GM19239 (cell line): ENCODE measurements at regions not wholly inside any gene's neighbourhood (a gene's known extent, or its start where the extent isn't known, plus 50 kb on each side); places are given as distances from the start of the nearest gene placed in this dataset.

Experiments used
- DNase-seq: peaks from one replicate; pipeline ENCODE4 v3.0.0; 2011; ENCODE audit warnings: low spot score; ENCODE audit not compliant: insufficient read length
- FAIRE-seq: peaks from 2 replicates; lab custom pipeline; 2011; peaks lifted over from hg19 to GRCh38; lab: Jason Lieb, UNC

DNA sequence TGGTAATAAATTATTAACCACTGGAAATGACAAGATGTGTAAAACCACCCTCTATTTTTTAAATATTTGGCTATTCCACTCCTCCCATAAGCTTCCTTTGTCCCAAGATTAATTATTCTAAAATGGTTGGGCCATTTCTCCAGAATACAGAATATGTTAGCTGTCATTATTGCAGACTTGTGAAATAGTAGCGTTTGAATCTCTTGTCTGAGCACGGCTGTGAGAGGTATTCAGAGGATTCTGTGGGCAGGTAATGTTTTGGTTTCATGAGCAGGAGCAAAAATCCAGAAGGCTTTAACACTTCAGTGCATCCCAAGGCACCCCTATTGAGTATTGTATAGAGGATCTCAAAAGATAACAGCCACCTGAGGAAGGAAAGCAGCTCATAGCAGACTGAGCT is 256.0 kb downstream of the UQCRFS1 start:
- no peak for FAIRE-seq
- DNase-seq = no peak

DNA sequence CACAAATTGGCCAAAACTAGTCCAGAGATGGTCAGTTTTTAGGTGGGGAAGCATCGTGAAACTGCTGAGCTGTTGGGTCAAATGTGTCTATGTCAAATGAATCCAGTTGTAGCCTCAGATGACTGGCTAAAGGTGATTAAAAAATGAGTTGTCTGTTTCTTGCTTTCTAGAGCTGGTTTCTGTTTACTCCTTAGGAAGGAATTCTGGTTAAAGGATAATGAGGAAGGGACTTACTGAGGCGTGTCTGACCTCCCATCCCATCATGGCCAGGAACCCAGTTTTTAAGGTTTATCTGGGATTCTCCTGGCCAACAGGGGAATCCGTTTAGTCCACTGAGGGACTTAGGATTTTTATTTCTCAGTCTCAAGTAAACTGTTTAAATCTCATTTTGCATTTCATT is 256.5 kb downstream of the UQCRFS1 start:
- FAIRE-seq = no peak
- DNase-seq = no peak

DNA sequence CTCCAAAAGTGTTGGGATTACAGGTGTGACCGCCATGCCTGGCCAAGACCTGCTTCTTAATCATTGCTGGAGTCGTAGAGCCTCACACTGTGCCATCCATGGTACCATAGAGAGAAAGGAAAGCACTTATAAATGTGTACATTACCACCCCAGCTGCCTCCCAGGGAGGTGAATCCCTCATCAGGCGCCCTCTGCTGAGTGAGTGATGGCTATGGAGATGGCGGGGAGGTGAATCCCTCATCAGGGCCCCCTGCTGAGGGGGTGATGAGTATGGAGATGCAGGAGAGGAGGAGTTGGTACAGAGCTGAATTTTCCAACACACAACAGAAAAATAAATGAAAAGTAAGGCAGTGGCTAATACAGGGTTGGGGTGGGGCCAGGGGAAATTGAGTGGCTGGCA is 263.4 kb downstream of the UQCRFS1 start:
- FAIRE-seq = no peak
- no peak for DNase-seq

DNA sequence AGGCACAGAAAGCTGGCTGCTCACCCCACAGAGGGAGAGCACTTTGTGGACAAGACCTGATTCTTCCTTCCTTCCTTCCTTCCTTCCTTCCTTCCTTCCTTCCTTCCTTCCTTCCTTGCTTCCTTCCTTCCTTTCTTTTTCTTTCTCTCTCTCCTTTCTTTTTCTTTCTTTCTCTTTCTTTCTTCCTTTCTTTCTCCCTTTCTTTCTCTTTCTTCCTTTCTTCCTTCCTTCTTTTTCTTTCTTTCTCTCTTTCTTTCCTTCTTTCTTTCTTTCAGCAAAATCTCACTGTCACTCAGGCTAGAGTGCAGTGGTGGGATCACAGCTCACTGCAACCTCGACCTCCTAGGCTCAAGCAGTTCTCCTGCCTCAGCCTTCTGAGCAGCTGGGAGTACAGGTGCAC is 263.9 kb downstream of the UQCRFS1 start:
- DNase-seq (no peak), FAIRE-seq (no peak)

DNA sequence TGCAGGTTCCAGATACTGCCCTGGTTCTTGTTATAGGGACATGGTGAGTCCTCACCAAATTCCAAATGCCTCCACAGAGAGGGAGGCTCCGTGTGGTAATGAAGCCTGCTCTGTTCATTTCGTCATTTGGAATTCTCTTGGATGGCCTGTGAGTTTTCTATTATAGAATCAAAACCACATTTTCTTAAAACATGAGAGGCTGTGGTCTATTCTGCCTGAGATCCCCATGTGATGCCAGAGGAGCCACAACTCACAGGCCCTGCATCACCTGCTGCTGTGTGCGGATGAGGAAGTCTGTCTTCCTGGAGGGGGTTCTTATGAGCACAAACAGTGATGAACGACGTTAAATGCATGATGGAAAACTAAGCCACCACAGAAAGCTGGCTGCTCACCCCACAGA is 264.4 kb downstream of the UQCRFS1 start:
- no peak for FAIRE-seq
- DNase-seq = no peak

DNA sequence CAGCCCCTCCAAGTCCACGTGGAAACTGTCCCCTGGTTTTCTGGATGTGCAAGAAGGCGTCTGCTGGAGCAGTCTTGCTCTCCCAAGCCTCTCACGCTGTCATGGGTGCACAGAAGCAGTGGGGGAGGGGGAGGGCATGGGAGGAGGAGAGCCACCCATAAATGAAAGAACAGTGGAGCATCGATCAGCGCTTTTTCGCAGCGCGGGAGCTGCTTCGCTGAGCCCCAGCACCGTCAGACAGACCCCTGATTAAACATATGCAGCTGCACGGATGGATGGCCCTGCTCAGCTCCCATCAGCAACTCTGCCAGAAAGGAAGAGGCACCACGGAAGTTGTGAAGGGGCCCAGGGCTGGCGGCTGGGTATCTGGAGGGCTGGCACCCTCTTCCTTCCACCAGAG is 264.9 kb downstream of the UQCRFS1 start:
- FAIRE-seq = no peak
- DNase-seq = no peak

DNA sequence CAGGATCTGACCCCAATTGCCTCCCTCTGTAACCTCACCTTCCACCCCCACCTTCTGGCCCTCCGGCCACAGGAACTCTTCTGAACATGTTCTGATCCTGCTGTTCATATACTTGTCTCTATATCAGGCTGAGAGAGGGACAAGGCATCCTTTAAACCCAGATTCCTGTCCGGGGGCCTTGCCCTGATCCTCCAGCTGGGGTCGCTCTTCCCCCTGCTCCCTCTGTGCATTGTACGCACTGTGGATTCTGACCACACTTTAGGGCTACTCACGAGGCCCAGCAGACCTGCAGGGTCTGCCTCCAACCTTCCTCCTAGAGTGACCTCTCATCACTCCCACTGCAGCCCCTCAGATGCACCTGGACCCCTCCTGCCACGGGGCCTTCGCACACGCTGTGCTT is 269.3 kb downstream of the UQCRFS1 start:
- no peak for DNase-seq
- no peak for FAIRE-seq

DNA sequence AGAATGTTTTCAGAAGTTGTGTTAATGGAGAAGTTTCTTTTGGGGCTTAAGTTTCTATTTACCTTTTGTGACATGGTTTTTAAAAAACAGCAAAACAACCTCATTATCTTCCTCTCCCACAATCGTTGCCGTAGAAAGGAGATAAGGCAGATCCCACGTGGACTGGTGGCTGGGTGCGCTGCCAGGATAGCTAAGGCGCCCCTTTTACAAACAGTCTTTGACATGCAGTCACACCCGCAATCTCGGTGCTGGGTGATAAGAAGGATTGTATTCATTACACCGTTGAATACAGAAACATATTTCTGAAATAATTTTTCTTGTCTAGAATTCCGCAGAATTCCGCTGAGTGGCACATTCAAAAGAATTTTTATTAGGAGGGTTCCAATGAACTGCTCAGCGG is 271.1 kb downstream of the UQCRFS1 start:
- DNase-seq (no peak), FAIRE-seq (no peak)

DNA sequence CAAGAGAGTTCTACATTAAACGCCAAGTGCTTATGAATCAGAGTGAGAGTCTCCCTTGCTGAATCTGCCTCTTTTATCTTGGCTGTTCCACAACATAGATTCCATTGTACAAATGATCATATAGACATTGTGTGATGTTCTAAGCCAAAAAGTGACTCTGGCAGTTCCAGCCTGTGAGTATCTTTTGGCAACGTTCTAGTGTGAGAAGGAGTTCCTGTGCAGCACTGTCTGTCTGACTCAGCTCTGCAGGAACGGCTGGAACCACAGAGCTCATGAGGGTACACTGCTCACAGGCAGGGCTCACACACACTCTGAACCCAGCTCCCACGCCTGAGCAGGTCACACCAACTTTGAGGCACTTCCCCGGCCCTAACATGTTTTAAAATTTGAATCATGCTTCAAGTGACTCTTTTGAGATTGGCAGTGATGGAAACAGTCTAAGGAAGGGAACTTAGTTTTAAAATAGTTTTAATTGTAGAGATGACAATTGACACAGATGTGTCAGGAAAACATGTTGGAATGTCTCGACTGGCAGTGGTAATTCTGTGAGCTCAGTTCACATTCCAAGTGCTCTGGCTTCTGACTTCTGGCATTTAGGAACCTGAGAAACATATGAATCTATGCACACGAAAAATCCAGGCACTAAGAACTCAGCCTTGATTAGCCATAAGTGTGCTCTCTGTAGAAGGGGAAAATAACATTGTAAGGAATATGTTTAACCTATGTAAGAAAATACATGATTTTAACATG is 272.0 kb downstream of the UQCRFS1 start:
- FAIRE-seq = no peak

DNA sequence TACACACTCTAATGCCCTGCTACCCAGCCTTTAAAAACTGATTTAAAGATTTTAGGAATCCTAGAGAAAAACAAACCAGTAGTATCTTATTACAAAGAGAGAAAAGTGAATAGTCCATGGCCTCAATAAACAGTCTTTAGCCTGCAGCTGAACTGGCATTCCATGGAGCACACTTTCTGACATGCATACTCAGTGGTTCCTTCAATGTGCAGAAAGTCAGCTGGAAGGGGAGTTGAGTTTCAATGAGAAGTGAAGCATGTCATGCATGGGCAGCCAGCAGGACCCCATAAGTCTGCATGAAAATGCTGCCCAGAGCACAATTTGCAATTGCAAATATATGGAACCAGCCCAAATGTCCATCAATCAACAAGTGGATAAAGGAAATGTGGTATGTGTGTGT is 273.7 kb downstream of the UQCRFS1 start:
- DNase-seq (no peak), FAIRE-seq (no peak)

More for the DNA sequence above, 272.0 kb downstream of the UQCRFS1 start:
- DNase-seq = no peak

DNA sequence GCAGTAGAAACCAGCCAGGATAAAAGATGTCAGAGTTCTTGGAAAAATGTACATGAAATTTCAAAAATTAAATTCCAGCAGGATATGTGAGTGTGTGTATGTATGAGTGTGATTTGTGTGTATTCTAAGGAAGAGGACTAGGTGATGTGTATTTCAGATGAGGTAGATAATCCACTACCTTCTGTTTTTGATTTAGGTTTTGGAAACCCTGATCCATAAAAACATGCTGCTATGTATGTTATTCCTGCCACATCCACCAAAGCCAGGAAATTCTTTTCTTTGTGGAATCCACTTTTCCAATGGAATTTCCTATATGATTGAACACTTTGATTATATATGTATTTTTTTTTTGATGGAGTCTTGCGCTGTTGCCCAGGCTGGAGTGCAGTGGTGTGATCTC is 276.9 kb downstream of the UQCRFS1 start:
- DNase-seq (no peak), FAIRE-seq (no peak)

DNA sequence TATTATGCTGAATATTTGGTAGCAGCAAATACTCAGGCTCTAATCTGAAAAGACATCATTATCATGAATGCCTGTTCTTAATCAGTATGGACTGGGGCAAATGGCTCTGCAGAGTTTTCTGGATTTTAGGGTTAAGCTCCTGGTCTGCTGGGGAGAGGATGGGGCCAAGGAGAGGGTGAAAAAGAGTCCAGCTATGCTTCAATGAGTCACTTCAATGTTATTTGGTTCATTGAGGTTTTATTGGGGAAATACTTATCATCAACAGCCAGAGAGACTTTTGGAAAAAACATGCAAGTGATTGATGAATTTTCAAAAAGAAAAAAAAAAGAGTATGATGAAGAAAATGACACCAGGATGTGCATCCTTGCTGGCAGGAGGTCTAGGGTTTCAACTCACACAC is 278.3 kb downstream of the UQCRFS1 start:
- DNase-seq = no peak
- FAIRE-seq = no peak

DNA sequence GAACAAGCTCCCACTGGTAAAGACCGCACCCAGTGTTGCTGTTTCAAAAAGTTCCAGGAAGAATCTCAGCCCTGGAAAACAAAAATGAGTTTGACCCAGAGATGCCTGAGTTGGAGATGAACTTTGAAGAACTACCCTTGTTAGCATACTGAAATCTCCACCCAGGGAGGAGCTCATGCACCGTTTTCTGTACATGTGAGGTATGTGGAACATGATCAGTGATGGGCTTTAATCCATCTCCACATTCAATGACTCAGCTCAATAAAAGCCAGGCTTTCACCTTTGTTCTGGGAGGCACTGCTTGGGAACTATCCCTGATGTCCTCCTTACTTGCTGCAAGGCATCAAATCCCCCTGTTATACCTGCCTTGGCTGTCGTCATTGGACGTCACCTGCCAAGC is 279.9 kb downstream of the UQCRFS1 start:
- FAIRE-seq (no peak), DNase-seq (no peak)

DNA sequence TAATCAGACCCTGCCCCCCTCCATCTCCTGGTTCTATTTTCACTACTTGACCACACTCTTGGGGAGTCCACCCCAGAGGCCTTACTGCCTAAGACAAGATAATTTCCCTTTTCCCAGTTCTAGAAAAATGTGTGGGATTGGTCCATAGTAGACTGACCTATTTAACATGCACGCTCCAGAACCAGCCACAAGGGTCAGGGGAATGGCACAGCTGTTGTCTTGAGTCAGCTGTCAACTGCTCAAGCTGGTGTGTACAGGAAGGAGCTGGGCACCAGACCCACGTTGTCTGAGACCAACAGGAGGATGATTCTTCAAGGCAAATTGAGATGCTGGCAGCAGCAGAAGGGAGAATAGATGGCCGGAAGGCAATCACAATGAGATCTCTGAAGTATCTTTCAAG is 280.5 kb downstream of the UQCRFS1 start:
- DNase-seq = no peak

DNA sequence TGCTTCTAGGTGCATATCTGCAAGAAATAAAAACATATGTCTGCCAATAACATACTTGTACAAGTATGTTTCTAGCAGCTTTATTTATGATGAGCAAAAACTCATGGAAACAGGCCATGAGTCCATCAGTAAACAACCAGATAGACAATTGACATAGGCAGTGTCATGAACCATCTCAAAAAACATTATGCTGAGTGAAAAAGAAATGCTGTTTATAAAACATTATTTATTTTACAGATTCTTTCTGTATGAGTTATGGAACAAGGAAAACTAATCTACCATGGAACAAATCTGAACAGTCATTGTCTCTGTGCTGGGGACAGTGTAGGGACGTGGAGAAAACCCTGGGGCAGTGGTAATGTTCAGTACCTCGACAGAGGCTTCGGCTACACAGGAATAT is 283.9 kb downstream of the UQCRFS1 start:
- DNase-seq (no peak), FAIRE-seq (no peak)

More for the DNA sequence above, 280.5 kb downstream of the UQCRFS1 start:
- FAIRE-seq = no peak

DNA sequence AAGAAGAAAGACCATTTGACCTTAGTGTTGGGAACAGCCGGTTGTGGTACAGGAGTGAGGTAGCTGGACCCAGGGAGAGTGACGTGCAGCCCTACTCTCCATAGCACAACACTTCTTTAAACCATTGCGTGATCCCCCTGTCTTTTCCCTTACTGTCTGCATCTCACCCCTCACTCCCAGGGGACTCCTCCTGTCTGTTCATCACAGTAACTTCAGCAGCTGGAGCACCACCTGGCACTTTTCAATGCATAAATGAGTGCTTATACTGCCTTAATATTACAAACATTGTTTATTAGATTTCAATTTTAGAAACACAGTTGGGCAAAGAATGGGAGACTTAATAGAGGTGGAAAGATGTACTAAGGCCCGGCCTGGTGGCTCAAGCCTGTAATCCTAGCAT is 285.5 kb downstream of the UQCRFS1 start:
- FAIRE-seq (no peak), DNase-seq (no peak)

DNA sequence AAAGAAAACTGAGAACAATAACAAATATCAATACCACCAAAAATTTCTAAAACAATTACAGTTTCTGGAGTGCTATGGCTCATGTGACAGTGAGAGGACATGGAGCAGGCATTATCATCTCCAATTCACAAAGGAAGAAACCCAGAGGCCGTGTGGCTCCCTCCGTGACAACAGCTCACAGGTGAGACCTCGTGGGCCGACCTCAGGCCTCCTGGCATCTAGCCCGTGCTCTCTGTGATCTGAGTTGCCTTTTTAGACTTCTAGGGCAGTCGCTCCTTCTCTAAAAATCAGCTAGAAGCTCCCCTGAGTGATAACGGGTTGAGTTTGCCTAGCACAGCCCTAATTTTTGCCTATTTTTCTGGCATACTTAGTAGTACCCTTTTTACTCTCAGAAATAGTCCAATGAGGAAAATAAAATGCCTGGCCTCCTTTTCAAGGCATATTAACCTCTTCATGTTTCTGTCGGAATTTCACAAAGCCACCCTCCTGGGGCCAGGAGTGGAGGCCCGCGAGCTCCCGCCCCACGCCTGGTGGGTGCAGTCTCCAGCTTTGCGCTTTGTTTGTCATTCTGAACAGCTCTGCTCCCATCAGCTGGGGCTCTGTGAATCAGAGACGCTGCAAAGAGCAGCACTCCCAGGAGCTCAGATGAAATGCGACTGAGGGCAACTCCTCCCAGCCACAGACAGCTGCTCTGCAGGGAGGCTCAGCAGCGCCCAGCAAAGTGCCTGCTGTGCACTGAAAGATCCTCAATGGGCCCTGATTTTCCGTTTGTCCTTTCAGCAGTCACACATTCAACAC is 292.5 kb downstream of the UQCRFS1 start:
- no peak for FAIRE-seq
- DNase-seq = no peak

DNA sequence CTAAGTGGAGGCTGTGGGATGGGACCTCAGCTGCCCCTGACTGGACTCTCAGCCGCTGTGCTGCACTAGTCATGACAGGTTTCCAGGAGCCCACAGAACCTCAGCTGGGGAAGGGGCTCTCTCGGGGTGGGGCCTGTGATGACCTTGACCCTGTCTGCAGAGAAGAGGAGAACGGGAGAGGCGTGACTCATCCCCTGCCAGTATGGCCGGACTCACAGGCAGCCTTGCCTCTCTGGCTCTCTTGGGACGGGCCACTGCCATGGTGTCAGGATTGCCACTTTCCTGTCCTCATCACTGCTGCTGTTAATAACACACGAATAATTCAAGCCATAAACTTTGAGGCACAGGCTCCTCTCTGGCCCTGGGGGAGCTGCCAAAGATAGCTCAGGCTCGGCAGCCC is 295.3 kb downstream of the UQCRFS1 start:
- FAIRE-seq (no peak), DNase-seq (no peak)

DNA sequence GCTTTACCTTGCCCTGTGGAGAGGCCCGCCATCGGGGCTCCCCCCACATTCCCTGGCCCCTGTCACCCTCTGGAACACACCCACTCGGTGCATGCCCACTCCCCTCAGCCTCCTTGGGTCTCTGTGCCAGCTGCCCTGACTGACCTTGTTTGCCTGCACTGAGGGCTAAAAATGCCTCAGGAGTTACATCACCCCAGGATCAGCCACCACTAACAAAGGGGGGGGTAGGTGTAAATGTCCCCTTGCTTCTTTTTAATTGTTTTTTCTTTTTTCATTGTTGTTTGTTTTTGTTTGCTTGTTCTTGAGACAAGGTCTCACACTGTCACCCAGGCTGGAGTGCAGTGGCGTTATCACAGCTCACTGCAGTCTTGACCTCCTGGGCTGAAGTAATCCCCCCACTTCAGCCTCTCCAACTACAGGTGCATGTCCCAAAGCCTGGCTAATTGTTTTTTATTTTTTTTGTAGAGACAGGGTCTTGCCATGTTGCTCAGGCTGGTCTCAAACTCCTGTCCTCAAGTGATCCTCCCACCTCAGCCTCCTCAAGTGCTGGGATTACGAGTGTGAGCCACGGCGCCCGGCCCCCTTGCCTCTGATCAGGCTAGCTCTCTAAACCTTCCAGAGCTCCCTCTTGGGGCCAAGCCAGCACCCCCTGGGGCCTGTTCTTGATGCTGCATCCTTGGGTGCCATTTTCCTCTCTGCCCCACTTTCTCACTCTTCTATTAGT is 297.1 kb downstream of the UQCRFS1 start:
- DNase-seq (no peak), FAIRE-seq (no peak)

DNA sequence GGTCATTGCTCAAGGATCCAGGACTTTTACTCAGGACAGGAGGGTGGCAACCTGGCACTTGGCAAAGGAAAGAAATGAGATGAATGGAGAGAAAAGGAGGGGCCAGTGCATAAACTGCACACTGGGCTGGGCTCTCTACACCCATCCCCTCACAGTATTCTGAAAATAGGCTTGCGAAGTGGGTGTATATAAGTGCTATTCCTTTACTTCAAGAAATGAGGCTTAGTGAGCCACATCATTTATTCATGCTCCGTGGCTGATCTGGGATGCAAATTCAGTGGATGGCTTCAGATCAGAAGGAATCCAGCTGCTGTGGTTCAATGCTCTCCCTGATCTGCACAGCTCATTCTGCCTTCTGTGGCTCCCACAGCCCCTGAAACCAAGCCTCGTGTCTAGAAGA is 297.7 kb downstream of the UQCRFS1 start:
- no peak for DNase-seq
- FAIRE-seq = no peak

DNA sequence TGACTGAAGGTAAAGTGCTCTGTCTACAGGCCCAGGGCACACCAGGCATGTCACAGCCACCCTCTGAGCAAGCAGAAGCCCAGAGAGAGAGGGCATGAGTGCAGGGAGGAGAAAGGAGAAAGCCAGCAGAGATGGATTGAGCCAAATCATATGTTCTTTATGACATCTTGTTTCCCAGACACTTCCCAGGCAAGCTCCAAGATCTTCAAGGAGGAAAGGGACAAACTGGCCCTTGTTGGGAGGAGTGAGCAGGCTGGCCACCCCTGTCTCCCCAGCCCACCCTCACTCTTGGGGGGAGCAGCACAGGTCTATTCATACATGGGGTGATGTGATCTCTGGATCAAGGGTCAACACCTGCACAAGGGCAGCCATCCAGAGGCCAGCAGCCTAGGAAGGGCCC is 298.8 kb downstream of the UQCRFS1 start:
- DNase-seq = no peak
- no peak for FAIRE-seq
